Body of pancreas (tissue), 4 donors: ENCODE measurements at regions not wholly inside any gene's neighbourhood (a gene's known extent, or its start where the extent isn't known, plus 50 kb on each side); places are given as distances from the start of the nearest gene placed in this dataset.
A peak's percentile ranks its signal among the peaks of the same experiment; 100 is the strongest.

Source experiments
- ATAC-seq: fragments of 150-250 bp; one replicate; pipeline ENCODE4 v1.9.1; 2016
- DNase-seq, 4 donors: peaks; one replicate each; pipeline ENCODE4 v3.0.0-alpha.2; 2019
- H3K27ac ChIP-seq, 4 donors: fragments of 200-600 bp; sonication (generic); 1 replicate in 3 of 4; 2 replicates in 1 of 4; pipeline versions ENCODE4 v1.5.1 to v1.6.1; 2016 to 2019; ENCODE audit warnings: mild to moderate bottlenecking in 1 of 4, mixed read lengths in 1 of 4, moderate library complexity in 1 of 4
- H3K27me3 ChIP-seq, 2 donors: fragments of 200-600 bp; sonication (generic); one replicate each; pipeline ENCODE4 v1.6.0; 2016; ENCODE audit warnings: mild to moderate bottlenecking in 1 of 2
- H3K36me3 ChIP-seq, 2 donors: fragments of 200-600 bp; sonication (generic); replicated peaks in 1 of 2; 2 replicates each; pipeline ENCODE4 v1.5.1; 2016; ENCODE audit warnings: low read depth in 2 of 2; ENCODE audit not compliant: insufficient read depth in 1 of 2
- H3K4me1 ChIP-seq: fragments of 200-600 bp; sonication (generic); one replicate; pipeline ENCODE4 v1.6.0; 2016
- H3K4me3 ChIP-seq, 2 donors: fragments of 200-600 bp; sonication (generic); 1 replicate in 1 of 2; 2 replicates in 1 of 2; pipeline ENCODE4 v1.5.1; 2016 to 2019
- H3K9me3 ChIP-seq, 3 donors: fragments of 200-600 bp; sonication (generic); 1 replicate in 2 of 3; 2 replicates in 1 of 3; pipeline ENCODE4 v1.5.1; 2016
- CTCF ChIP-seq, 7 experiments: fragments of 450-650 bp in 4 of 7; fragments of 200-600 bp in 3 of 7; sonication (generic) in 3 of 7; IDR thresholded peaks; one replicate each; pipeline ENCODE4 v1.5.1; 2016 to 2019; ENCODE audit warnings: antibody characterized with exemption in 7 of 7
- POLR2A ChIP-seq, 3 donors: fragments of 450-650 bp; IDR thresholded peaks; one replicate each; pipeline ENCODE4 v1.6.1; 2016; ENCODE audit warnings: antibody characterized with exemption in 3 of 3, mild to moderate bottlenecking in 2 of 3
- WGBS, 2 donors: methylation state at CpG; one replicate each; pipeline ENCODE4 v1.1.5; 2017; 5-methylcytosine and 5-hydroxymethylcytosine counted together
- intact Hi-C: fragments of 100-400 bp; cut with DNase I; formaldehyde crosslinking; loops from one replicate; pipeline ENCODE4 v1.15.1; 2023

GRCh38 chr2:120415060-120415459 is 69.1 kb downstream of the INHBB start:
- TF ChIP-seq CTCF (IDR thresholded peaks at IDR 0.05) (no peak), POLR2A (IDR thresholded peaks at IDR 0.05) (no peak)
- Histone ChIP-seq H3K27ac (no peak overlapping the region), H3K9me3 (peaks cover 0 to under 1% (median 0%) of the 10 kb centered on the region in 3 donors), H3K4me3 (no peak overlapping the region), H3K27me3 (no peaks in the 10 kb centered on the region), H3K36me3 (no peaks in the 10 kb centered on the region), H3K4me1 (peaks cover 5% of the 10 kb centered on the region)
- ATAC-seq, result no peak
- 72 to 81% methylated on average over 1 of the region's 1 CpG for WGBS, 2 donors
- no peak for DNase-seq
- intact Hi-C loops, result no loop called here

GRCh38 chr2:120415728-120416509 is 70.0 kb downstream of the INHBB start:
- no peak for ATAC-seq
- TF ChIP-seq POLR2A (IDR thresholded peaks at IDR 0.05) (no peak), CTCF (IDR thresholded peaks at IDR 0.05) (no peak)
- Histone ChIP-seq H3K4me3 (no peak overlapping the region), H3K4me1 (peaks cover 5% of the 10 kb centered on the region), H3K27me3 (no peaks in the 10 kb centered on the region), H3K9me3 (no peaks in the 10 kb centered on the region), H3K27ac (no peak overlapping the region), H3K36me3 (no peaks in the 10 kb centered on the region)
- intact Hi-C loops, result no loop called here
- WGBS, 2 donors, result 82 to 93% methylated on average over 7 to 13 of the region's 13 CpGs
- DNase-seq, result no peak

GRCh38 chr2:120418174-120418787 is 72.3 kb downstream of the INHBB start:
- TF ChIP-seq POLR2A (IDR thresholded peaks at IDR 0.05) (no peak), CTCF (IDR thresholded peaks at IDR 0.05) (no peak)
- DNase-seq (no peak), ATAC-seq (no peak)
- intact Hi-C loops, result no loop called here
- WGBS, 2 donors, result 93 to 94% methylated on average over 11 to 13 of the region's 13 CpGs
- no peaks in the 10 kb centered on the region for H3K9me3 ChIP-seq
- H3K27ac ChIP-seq, result no peak overlapping the region
- H3K4me1 ChIP-seq, result peaks cover 5% of the 10 kb centered on the region
- H3K36me3 ChIP-seq, result no peaks in the 10 kb centered on the region
- H3K4me3 ChIP-seq, result no peak overlapping the region
- H3K27me3 ChIP-seq, result no peaks in the 10 kb centered on the region

GRCh38 chr2:120419073-120419472 is 73.1 kb downstream of the INHBB start:
- DNase-seq (peak; percentile 44 to 82 (median 70)), ATAC-seq (peak; percentile 85)
- Histone ChIP-seq H3K4me3 (no peak overlapping the region), H3K9me3 (no peaks in the 10 kb centered on the region), H3K27ac (no peak overlapping the region), H3K4me1 (peaks cover 5% of the 10 kb centered on the region), H3K36me3 (no peaks in the 10 kb centered on the region), H3K27me3 (no peaks in the 10 kb centered on the region)
- 0 to 19% methylated on average over 5 to 6 of the region's 6 CpGs for WGBS, 2 donors
- TF ChIP-seq POLR2A (IDR thresholded peaks at IDR 0.05) (no peak), CTCF (IDR thresholded peaks at IDR 0.05) (peak in 3 of 7 experiments; percentile 17 to 50 (median 40))
- intact Hi-C loops, result no loop called here
